Prostate gland (tissue), 2 donors: ENCODE measurements at regions not wholly inside any gene's neighbourhood (a gene's known extent, or its start where the extent isn't known, plus 50 kb on each side); places are given as distances from the start of the nearest gene placed in this dataset.

ENCODE experiments used
- CTCF ChIP-seq, 4 experiments: fragments of 200-600 bp in 2 of 4; fragments of 450-650 bp in 2 of 4; sonication (generic) in 2 of 4; IDR thresholded peaks; 1 replicate in 3 of 4; 2 replicates in 1 of 4; pipeline ENCODE4 v1.5.1; 2016 to 2019; ENCODE audit warnings: antibody characterized with exemption in 4 of 4, mild to moderate bottlenecking in 2 of 4, moderate library complexity in 2 of 4
- POLR2A ChIP-seq: fragments of 450-650 bp; IDR thresholded peaks from one replicate; pipeline ENCODE4 v1.6.1; 2016; ENCODE audit warnings: antibody characterized with exemption, mild to moderate bottlenecking

- TF ChIP-seq POLR2A (no peak), CTCF (IDR thresholded peaks at IDR 0.05) (no peak)
Measured at GRCh38 chr15:47364230-47365141, 352.8 kb upstream of the SEMA6D start.
